ENCODE measurements at regions not wholly inside any gene's neighbourhood (a gene's known extent, or its start where the extent isn't known, plus 50 kb on each side); places are given as distances from the start of the nearest gene placed in this dataset.

GRCh38 chrX:39451046-39451445 lies 646.7 kb downstream of the BCOR start:
- TF ChIP-seq, protein P1, sequence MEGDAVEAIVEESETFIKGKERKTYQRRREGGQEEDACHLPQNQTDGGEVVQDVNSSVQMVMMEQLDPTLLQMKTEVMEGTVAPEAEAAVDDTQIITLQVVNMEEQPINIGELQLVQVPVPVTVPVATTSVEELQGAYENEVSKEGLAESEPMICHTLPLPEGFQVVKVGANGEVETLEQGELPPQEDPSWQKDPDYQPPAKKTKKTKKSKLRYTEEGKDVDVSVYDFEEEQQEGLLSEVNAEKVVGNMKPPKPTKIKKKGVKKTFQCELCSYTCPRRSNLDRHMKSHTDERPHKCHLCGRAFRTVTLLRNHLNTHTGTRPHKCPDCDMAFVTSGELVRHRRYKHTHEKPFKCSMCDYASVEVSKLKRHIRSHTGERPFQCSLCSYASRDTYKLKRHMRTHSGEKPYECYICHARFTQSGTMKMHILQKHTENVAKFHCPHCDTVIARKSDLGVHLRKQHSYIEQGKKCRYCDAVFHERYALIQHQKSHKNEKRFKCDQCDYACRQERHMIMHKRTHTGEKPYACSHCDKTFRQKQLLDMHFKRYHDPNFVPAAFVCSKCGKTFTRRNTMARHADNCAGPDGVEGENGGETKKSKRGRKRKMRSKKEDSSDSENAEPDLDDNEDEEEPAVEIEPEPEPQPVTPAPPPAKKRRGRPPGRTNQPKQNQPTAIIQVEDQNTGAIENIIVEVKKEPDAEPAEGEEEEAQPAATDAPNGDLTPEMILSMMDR (optimal IDR thresholded peaks at IDR 0.05 in 1 of 3, IDR thresholded peaks at IDR 0.05 in 1 of 3, conservative IDR thresholded peaks at IDR 0.05 in 1 of 3; ENCODE audit: extremely low read depth in 1 of 3, insufficient read depth in 2 of 3, low read length in 3 of 3), result no peak
- TF ChIP-seq EZH2 (IDR thresholded peaks at IDR 0.05; ENCODE audit: low read length), result no peak

Data from keratinocyte (primary cell).